ENCODE measurements at regions not wholly inside any gene's neighbourhood (a gene's known extent, or its start where the extent isn't known, plus 50 kb on each side); places are given as distances from the start of the nearest gene placed in this dataset.

GRCh38 chr11:15780837-15781236, 575.5 kb downstream of the SOX6 start:
- Mint-ChIP-seq H3K4me3 (no peak overlapping the region), H3K27ac (no peak overlapping the region), H3K27me3 (no peaks in the 10 kb centered on the region), H3K36me3 (ENCODE audit: low read depth) (no peaks in the 10 kb centered on the region), H3K9me3 (no peaks in the 10 kb centered on the region), H3K4me1 (no peaks in the 10 kb centered on the region)
- ChIA-PET POLR2A (no interaction called here), CTCF (interaction anchor here (1.4 kb wide), 1 partner anchor 9 kb away, joined by 3 read pairs; no protein-coding TSS in a partner anchor)
- DNase-seq = no peak

- Mint-ChIP-seq H3K9me3 (no peaks in the 10 kb centered on the region), H3K36me3 (ENCODE audit: low read depth) (no peaks in the 10 kb centered on the region), H3K4me1 (no peaks in the 10 kb centered on the region), H3K4me3 (no peak overlapping the region), H3K27ac (no peak overlapping the region), H3K27me3 (no peaks in the 10 kb centered on the region)
- CTCF ChIA-PET = no interaction called here
- DNase-seq = no peak
- POLR2A ChIA-PET = no interaction called here
Observed at GRCh38 chr11:15783619-15784018, 572.7 kb downstream of the SOX6 start.

DNA sequence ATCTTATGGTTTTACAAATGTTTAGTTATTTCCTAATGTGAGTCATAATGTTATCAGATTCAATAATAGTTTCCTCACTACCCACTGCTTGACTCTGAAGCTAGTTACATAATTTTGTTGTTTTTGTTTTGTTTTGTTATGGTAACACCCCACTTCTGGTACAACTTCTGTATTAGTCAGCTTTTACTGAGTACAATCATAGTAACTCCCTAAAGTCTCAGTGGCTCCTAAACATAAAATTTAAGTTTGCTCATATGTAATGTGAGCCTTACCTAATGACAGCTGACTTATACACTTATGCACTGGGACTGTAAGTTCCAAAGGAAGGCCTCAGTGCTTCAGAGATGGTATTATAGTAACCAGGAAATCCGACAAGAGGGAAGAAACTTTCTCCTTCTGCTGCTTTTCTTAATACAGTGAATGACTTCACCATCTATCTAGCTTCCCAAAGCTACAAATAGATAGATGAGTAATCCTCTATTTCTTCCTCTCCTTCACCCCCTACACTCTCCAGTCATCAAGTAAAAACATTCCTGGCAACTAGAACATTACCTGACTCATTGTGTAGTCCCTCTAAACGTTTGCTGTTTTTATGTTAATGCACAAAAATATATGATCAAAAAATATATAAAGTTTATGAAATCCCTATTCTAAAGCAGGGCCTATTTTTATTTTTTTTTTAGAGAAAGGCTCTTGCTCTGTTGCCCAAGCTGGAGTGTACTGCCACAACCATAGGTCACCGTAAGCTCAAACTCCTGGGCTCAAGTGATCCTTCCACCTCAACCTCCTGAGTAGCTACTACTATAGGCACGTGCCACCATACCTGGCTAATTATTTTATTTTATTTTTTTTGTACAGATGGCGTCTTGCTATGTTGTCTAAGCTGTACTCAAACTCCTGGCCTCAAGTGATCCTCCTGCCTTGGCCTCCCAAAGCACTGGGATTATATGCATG, 563.0 kb downstream of the SOX6 start:
- no peaks in the 10 kb centered on the region for H3K4me1 Mint-ChIP-seq
- H3K9me3 Mint-ChIP-seq = peaks cover 3% of the 10 kb centered on the region
- DNase-seq = no peak
- ChIA-PET CTCF (no interaction called here), POLR2A (no interaction called here)
- no peaks in the 10 kb centered on the region for H3K27me3 Mint-ChIP-seq
- H3K4me3 Mint-ChIP-seq = no peak overlapping the region
- no peak overlapping the region for H3K27ac Mint-ChIP-seq
- H3K36me3 Mint-ChIP-seq (ENCODE audit: low read depth) = no peaks in the 10 kb centered on the region

GRCh38 chr11:15794361-15795150, 561.8 kb downstream of the SOX6 start:
- CTCF ChIA-PET = no interaction called here
- POLR2A ChIA-PET = no interaction called here
- Mint-ChIP-seq H3K27me3 (no peaks in the 10 kb centered on the region), H3K4me1 (no peaks in the 10 kb centered on the region), H3K4me3 (no peak overlapping the region), H3K36me3 (ENCODE audit: low read depth) (no peaks in the 10 kb centered on the region), H3K27ac (no peak overlapping the region), H3K9me3 (peaks cover 3% of the 10 kb centered on the region)
- DNase-seq = no peak

GRCh38 chr11:15795378-15795777, 561.0 kb downstream of the SOX6 start:
- H3K27me3 Mint-ChIP-seq = no peaks in the 10 kb centered on the region
- ChIA-PET CTCF (no interaction called here), POLR2A (no interaction called here)
- DNase-seq = no peak
- no peak overlapping the region for H3K4me3 Mint-ChIP-seq
- no peak overlapping the region for H3K27ac Mint-ChIP-seq
- H3K36me3 Mint-ChIP-seq (ENCODE audit: low read depth) = no peaks in the 10 kb centered on the region
- H3K9me3 Mint-ChIP-seq = peaks cover 3% of the 10 kb centered on the region
- H3K4me1 Mint-ChIP-seq = peaks cover 5% of the 10 kb centered on the region

- Mint-ChIP-seq H3K9me3 (peaks cover 3% of the 10 kb centered on the region), H3K4me3 (no peak overlapping the region), H3K4me1 (peaks cover 5% of the 10 kb centered on the region), H3K27ac (no peak overlapping the region), H3K36me3 (ENCODE audit: low read depth) (no peaks in the 10 kb centered on the region), H3K27me3 (no peaks in the 10 kb centered on the region)
- ChIA-PET POLR2A (no interaction called here), CTCF (no interaction called here)
- no peak for DNase-seq
Observed at GRCh38 chr11:15800111-15800800, 556.1 kb downstream of the SOX6 start.

- H3K27me3 Mint-ChIP-seq = no peaks in the 10 kb centered on the region
- H3K36me3 Mint-ChIP-seq (ENCODE audit: low read depth) = no peaks in the 10 kb centered on the region
- H3K4me1 Mint-ChIP-seq = peaks cover 5% of the 10 kb centered on the region
- no peak overlapping the region for H3K4me3 Mint-ChIP-seq
- H3K27ac Mint-ChIP-seq = no peak overlapping the region
- ChIA-PET CTCF (no interaction called here), POLR2A (no interaction called here)
- no peak for DNase-seq
- H3K9me3 Mint-ChIP-seq = peaks cover 3% of the 10 kb centered on the region
Observed at GRCh38 chr11:15801126-15801525, 555.2 kb downstream of the SOX6 start.

DNA sequence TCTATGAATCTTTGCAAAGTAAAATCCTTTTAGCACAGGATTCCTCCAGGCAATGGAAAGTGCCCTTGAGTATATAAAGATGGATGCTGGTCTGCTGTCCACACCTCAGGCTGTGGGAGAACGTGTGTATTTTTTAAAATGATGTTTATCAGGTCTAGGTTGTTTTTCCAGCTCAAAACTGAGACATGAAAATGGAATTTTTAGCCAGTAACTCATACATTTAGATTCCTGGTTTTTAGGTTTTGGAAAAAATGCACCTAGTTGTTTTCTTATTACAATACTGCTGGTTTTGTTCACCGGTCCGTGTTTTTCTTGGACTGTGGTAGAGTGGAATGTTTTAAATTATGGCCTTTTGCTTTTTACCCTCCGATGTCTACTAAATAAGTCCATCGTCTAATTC, 554.7 kb downstream of the SOX6 start:
- Mint-ChIP-seq H3K4me1 (peaks cover 5% of the 10 kb centered on the region), H3K27me3 (no peaks in the 10 kb centered on the region), H3K36me3 (ENCODE audit: low read depth) (no peaks in the 10 kb centered on the region), H3K27ac (no peak overlapping the region), H3K9me3 (peaks cover 3% of the 10 kb centered on the region), H3K4me3 (no peak overlapping the region)
- DNase-seq = no peak
- ChIA-PET CTCF (no interaction called here), POLR2A (no interaction called here)

- no peaks in the 10 kb centered on the region for H3K9me3 Mint-ChIP-seq
- no peak overlapping the region for H3K27ac Mint-ChIP-seq
- H3K36me3 Mint-ChIP-seq (ENCODE audit: low read depth) = no peaks in the 10 kb centered on the region
- POLR2A ChIA-PET = no interaction called here
- CTCF ChIA-PET = no interaction called here
- no peaks in the 10 kb centered on the region for H3K27me3 Mint-ChIP-seq
- no peaks in the 10 kb centered on the region for H3K4me1 Mint-ChIP-seq
- no peak for DNase-seq
- H3K4me3 Mint-ChIP-seq = no peak overlapping the region
Observed at GRCh38 chr11:15805726-15806125, 550.6 kb downstream of the SOX6 start.

- CTCF ChIA-PET = no interaction called here
- POLR2A ChIA-PET = no interaction called here
- no peaks in the 10 kb centered on the region for H3K36me3 Mint-ChIP-seq (ENCODE audit: low read depth)
- no peaks in the 10 kb centered on the region for H3K27me3 Mint-ChIP-seq
- no peaks in the 10 kb centered on the region for H3K9me3 Mint-ChIP-seq
- no peak for DNase-seq
- H3K4me1 Mint-ChIP-seq = no peaks in the 10 kb centered on the region
- H3K27ac Mint-ChIP-seq = no peak overlapping the region
- no peak overlapping the region for H3K4me3 Mint-ChIP-seq
Observed at GRCh38 chr11:15806217-15806616, 550.1 kb downstream of the SOX6 start.

- DNase-seq = no peak
- Mint-ChIP-seq H3K4me3 (no peak overlapping the region), H3K27ac (no peak overlapping the region), H3K4me1 (no peaks in the 10 kb centered on the region), H3K36me3 (ENCODE audit: low read depth) (no peaks in the 10 kb centered on the region), H3K27me3 (no peaks in the 10 kb centered on the region), H3K9me3 (no peaks in the 10 kb centered on the region)
- ChIA-PET CTCF (interaction anchor here (0.6 kb wide), 1 partner anchor 11 kb away, joined by 3 read pairs; no protein-coding TSS in a partner anchor), POLR2A (no interaction called here)
Observed at GRCh38 chr11:15807827-15808226, 548.5 kb downstream of the SOX6 start.

GRCh38 chr11:15810082-15810481, 546.3 kb downstream of the SOX6 start:
- CTCF ChIA-PET = no interaction called here
- POLR2A ChIA-PET = no interaction called here
- Mint-ChIP-seq H3K9me3 (no peaks in the 10 kb centered on the region), H3K4me3 (no peak overlapping the region), H3K27me3 (no peaks in the 10 kb centered on the region), H3K27ac (no peak overlapping the region), H3K36me3 (ENCODE audit: low read depth) (no peaks in the 10 kb centered on the region), H3K4me1 (no peaks in the 10 kb centered on the region)
- DNase-seq = no peak

- ChIA-PET CTCF (no interaction called here), POLR2A (no interaction called here)
- no peak for DNase-seq
- Mint-ChIP-seq H3K4me3 (no peak overlapping the region), H3K27ac (no peak overlapping the region), H3K27me3 (no peaks in the 10 kb centered on the region), H3K4me1 (peaks cover 1% of the 10 kb centered on the region), H3K9me3 (no peaks in the 10 kb centered on the region), H3K36me3 (ENCODE audit: low read depth) (no peaks in the 10 kb centered on the region)
Observed at GRCh38 chr11:15810525-15810924, 545.8 kb downstream of the SOX6 start.

All from activated CD4-positive, alpha-beta memory T cell treated with anti-CD3 and anti-CD28 coated beads, Interleukin-2, amount 10 ng/mL, durations not matched to agents 7 days and 5 days (primary cell).